H9 (cell line): ENCODE measurements at regions not wholly inside any gene's neighbourhood (a gene's known extent, or its start where the extent isn't known, plus 50 kb on each side); places are given as distances from the start of the nearest gene placed in this dataset.
A peak's percentile ranks its signal among the peaks of the same experiment; 100 is the strongest.

Source experiments
- DNase-seq: peaks from one replicate; pipeline ENCODE4 v3.0.0-alpha.2; 2017
- H2AFZ ChIP-seq: one replicate; pipeline ENCODE4 v1.6.1; 2013; ENCODE audit warnings: mild to moderate bottlenecking, low read length, control low read depth, moderate library complexity
- H2AK5ac ChIP-seq: 2 replicates; pipeline ENCODE4 v1.6.1; 2013; ENCODE audit warnings: low read length, control low read depth, mixed read lengths; ENCODE audit not compliant: insufficient read length
- H2BK120ac ChIP-seq: one replicate; pipeline ENCODE4 v1.6.1; 2013; ENCODE audit warnings: low read depth, mild to moderate bottlenecking, low read length, control low read depth, inconsistent platforms; ENCODE audit not compliant: poor library complexity, severe bottlenecking
- H2BK12ac ChIP-seq: 2 replicates; pipeline ENCODE4 v1.6.1; 2013; ENCODE audit warnings: low read length, control low read depth, mixed read lengths, low read depth; ENCODE audit not compliant: insufficient read length
- H2BK15ac ChIP-seq: 2 replicates; pipeline ENCODE4 v1.6.1; 2013; ENCODE audit warnings: low read depth, low read length, control low read depth
- H2BK20ac ChIP-seq: one replicate; pipeline ENCODE4 v1.6.1; 2013; ENCODE audit warnings: low read depth, mild to moderate bottlenecking, low read length, control low read depth, inconsistent platforms; ENCODE audit not compliant: poor library complexity, severe bottlenecking
- H2BK5ac ChIP-seq: 2 replicates; pipeline ENCODE4 v1.6.1; 2013; ENCODE audit warnings: low read length, control low read depth, mixed read lengths; ENCODE audit not compliant: insufficient read length
- H3K14ac ChIP-seq: 2 replicates; pipeline ENCODE4 v1.6.1; 2013; ENCODE audit warnings: low read length, control low read depth; ENCODE audit not compliant: insufficient read depth
- H3K18ac ChIP-seq: 2 replicates; pipeline ENCODE4 v1.6.1; 2013; ENCODE audit warnings: low read depth, mild to moderate bottlenecking, mixed read lengths, low read length, control low read depth; ENCODE audit not compliant: insufficient read length
- H3K23ac ChIP-seq: 2 replicates; pipeline ENCODE4 v1.6.1; 2013; ENCODE audit warnings: low read length, control low read depth, mixed read lengths, low read depth; ENCODE audit not compliant: insufficient read length
- H3K23me2 ChIP-seq: 2 replicates; pipeline ENCODE4 v1.6.1; 2013; ENCODE audit warnings: low read depth, mild to moderate bottlenecking, mixed read lengths, low read length, control low read depth; ENCODE audit not compliant: insufficient read length, poor library complexity, severe bottlenecking
- H3K27ac ChIP-seq: 2 replicates; pipeline ENCODE4 v1.5.1; 2013; ENCODE audit warnings: low read length, control low read depth, mixed read lengths, low read depth; ENCODE audit not compliant: insufficient read length
- H3K27me3 ChIP-seq: 2 replicates; pipeline ENCODE4 v1.6.1; 2013; ENCODE audit warnings: low read length, control low read depth, inconsistent platforms; ENCODE audit not compliant: insufficient read depth
- H3K4ac ChIP-seq: 2 replicates; pipeline ENCODE4 v1.6.1; 2013; ENCODE audit warnings: low read depth, mild to moderate bottlenecking, control low read depth, inconsistent platforms, low read length, moderate library complexity
- H3K4me1 ChIP-seq: 2 replicates; pipeline ENCODE4 v1.6.1; 2013; ENCODE audit warnings: low read length, control low read depth, inconsistent platforms; ENCODE audit not compliant: insufficient read depth
- H3K4me2 ChIP-seq: 2 replicates; pipeline ENCODE4 v1.6.1; 2013; ENCODE audit warnings: low read length, control low read depth, mixed read lengths; ENCODE audit not compliant: insufficient read length, insufficient read depth
- H3K56ac ChIP-seq: 2 replicates; pipeline ENCODE4 v1.6.1; 2013; ENCODE audit warnings: low read depth, mild to moderate bottlenecking, mixed read lengths, low read length, control low read depth; ENCODE audit not compliant: insufficient read length
- H3K79me1 ChIP-seq: 2 replicates; pipeline ENCODE4 v1.6.1; 2013; ENCODE audit warnings: low read depth, mild to moderate bottlenecking, moderate library complexity, low read length, control low read depth, inconsistent platforms; ENCODE audit not compliant: insufficient read depth, poor library complexity, severe bottlenecking
- H3K79me2 ChIP-seq: 2 replicates; pipeline ENCODE4 v1.6.1; 2013; ENCODE audit warnings: low read length, control low read depth, inconsistent platforms; ENCODE audit not compliant: insufficient read depth
- H3K9ac ChIP-seq: 2 replicates; pipeline ENCODE4 v1.6.1; 2013; ENCODE audit warnings: low read length, control low read depth, mixed read lengths; ENCODE audit not compliant: insufficient read length; ENCODE audit errors: extremely low read depth
- H3K9me3 ChIP-seq: one replicate; pipeline ENCODE4 v1.6.1; 2013; ENCODE audit warnings: low read depth, low read length, inconsistent platforms; ENCODE audit not compliant: control insufficient read depth
- H3T11ph ChIP-seq: one replicate; pipeline ENCODE4 v1.6.1; 2013; ENCODE audit warnings: mild to moderate bottlenecking, low read length, control low read depth, inconsistent platforms
- H4K20me1 ChIP-seq: one replicate; pipeline ENCODE4 v1.6.1; 2013; ENCODE audit not compliant: control insufficient read depth, insufficient read length, insufficient read depth
- H4K5ac ChIP-seq: 2 replicates; pipeline ENCODE4 v1.6.1; 2013; ENCODE audit warnings: low read depth, mild to moderate bottlenecking, mixed read lengths, low read length, control low read depth; ENCODE audit not compliant: insufficient read length
- H4K8ac ChIP-seq: replicated peaks from 2 replicates; pipeline ENCODE4 v1.6.1; 2013; ENCODE audit warnings: low read length, control low read depth, mixed read lengths, low read depth; ENCODE audit not compliant: insufficient read length
- H4K91ac ChIP-seq: 2 replicates; pipeline ENCODE4 v1.6.1; 2013; ENCODE audit warnings: low read depth, mild to moderate bottlenecking, moderate library complexity, mixed read lengths, low read length, control low read depth; ENCODE audit not compliant: insufficient read length
- H3K27ac Mint-ChIP-seq, 3 experiments: 2 replicates in 2 of 3; 3 replicates in 1 of 3; pipeline ENCODE4 v1.8.0; 2020 to 2021; ENCODE audit warnings: mixed read lengths in 3 of 3, mild to moderate bottlenecking in 1 of 3, moderate library complexity in 1 of 3
- H3K27me3 Mint-ChIP-seq: 2 replicates; pipeline ENCODE4 v1.8.0; 2021; ENCODE audit warnings: low read depth, mild to moderate bottlenecking, moderate library complexity, mixed read lengths
- H3K36me3 Mint-ChIP-seq, 3 experiments: 2 replicates in 2 of 3; 3 replicates in 1 of 3; pipeline ENCODE4 v1.8.0; 2020 to 2021; ENCODE audit warnings: low read depth in 3 of 3, mixed read lengths in 3 of 3; ENCODE audit not compliant: insufficient read depth in 1 of 3
- H3K4me1 Mint-ChIP-seq, 2 experiments: 2 replicates each; pipeline ENCODE4 v1.8.0; 2020; ENCODE audit warnings: mixed read lengths in 2 of 2
- H3K4me3 Mint-ChIP-seq, 2 experiments: 2 replicates in 1 of 2; 3 replicates in 1 of 2; pipeline ENCODE4 v1.8.0; 2020 to 2021; ENCODE audit warnings: mild to moderate bottlenecking in 2 of 2, mixed read lengths in 2 of 2, moderate library complexity in 1 of 2
- H3K9me3 Mint-ChIP-seq, 2 experiments: 2 replicates in 1 of 2; 3 replicates in 1 of 2; pipeline ENCODE4 v1.8.0; 2020; ENCODE audit warnings: mild to moderate bottlenecking in 2 of 2, mixed read lengths in 2 of 2, moderate library complexity in 1 of 2
- WGBS: extraction: QIAGEN DNeasy Blood & Tissue Kit; methylation state at CpG from one replicate; pipeline ENCODE4 v1.1.7; 2013; ENCODE audit warnings: missing lambda C conversion rate, low lambda C conversion rate, mixed read lengths; ENCODE audit not compliant: insufficient read length; ENCODE audit errors: extremely low coverage; 5-methylcytosine and 5-hydroxymethylcytosine counted together
- TF ChIP-seq, protein P1 (sequence below): fragments of 200-600 bp; sonication (generic); conservative IDR thresholded peaks from 3 replicates; pipeline ENCODE4 v1.8.0; 2021; ENCODE audit warnings: antibody characterized with exemption, mild to moderate bottlenecking

DNA sequence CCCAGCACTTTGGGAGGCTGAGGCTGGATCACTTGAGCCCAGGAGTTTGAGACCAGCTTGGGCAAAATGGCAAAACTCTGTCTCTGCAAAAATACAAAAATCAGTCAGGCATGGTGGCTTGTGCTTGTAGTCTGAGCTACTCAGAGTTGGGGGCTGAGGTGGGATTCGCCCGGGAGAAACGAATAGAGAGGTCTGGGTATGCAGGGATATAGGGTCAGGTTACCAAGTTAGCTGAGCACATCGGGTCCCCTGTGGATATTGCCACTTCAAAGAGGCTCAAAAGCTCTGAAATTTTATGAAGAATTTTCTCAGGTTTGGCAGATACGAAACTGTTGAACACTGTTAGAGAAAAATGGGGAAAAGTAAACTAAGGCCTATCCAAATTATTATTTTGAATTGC lies 120.9 kb upstream of the SGK1 start:
- no peaks in the 10 kb centered on the region for H3K27me3 Mint-ChIP-seq
- no peak overlapping the region for H3K56ac ChIP-seq
- no peaks in the 10 kb centered on the region for H3K9me3 Mint-ChIP-seq
- no peak overlapping the region for H3K4me3 Mint-ChIP-seq
- H3K27ac ChIP-seq, result no peak overlapping the region
- no peak overlapping the region for H2BK120ac ChIP-seq
- H3K23me2 ChIP-seq, result no peaks in the 10 kb centered on the region
- no peak overlapping the region for H3K9ac ChIP-seq
- no peak overlapping the region for H3K4ac ChIP-seq
- peak overlapping the region in 1 of 3 experiments; percentile 54; a peak in 2 of 7 replicates for H3K27ac Mint-ChIP-seq
- H3K36me3 Mint-ChIP-seq, result no peaks in the 10 kb centered on the region
- H4K5ac ChIP-seq, result no peak overlapping the region
- no peaks in the 10 kb centered on the region for H3K9me3 ChIP-seq
- no peaks in the 10 kb centered on the region for H4K20me1 ChIP-seq
- H4K8ac ChIP-seq, result no peak overlapping the region
- no peak overlapping the region for H3T11ph ChIP-seq
- H2BK5ac ChIP-seq, result no peak overlapping the region
- H3K14ac ChIP-seq, result no peak overlapping the region
- H2BK20ac ChIP-seq, result no peak overlapping the region
- no peaks in the 10 kb centered on the region for H3K27me3 ChIP-seq
- TF ChIP-seq, protein P1, sequence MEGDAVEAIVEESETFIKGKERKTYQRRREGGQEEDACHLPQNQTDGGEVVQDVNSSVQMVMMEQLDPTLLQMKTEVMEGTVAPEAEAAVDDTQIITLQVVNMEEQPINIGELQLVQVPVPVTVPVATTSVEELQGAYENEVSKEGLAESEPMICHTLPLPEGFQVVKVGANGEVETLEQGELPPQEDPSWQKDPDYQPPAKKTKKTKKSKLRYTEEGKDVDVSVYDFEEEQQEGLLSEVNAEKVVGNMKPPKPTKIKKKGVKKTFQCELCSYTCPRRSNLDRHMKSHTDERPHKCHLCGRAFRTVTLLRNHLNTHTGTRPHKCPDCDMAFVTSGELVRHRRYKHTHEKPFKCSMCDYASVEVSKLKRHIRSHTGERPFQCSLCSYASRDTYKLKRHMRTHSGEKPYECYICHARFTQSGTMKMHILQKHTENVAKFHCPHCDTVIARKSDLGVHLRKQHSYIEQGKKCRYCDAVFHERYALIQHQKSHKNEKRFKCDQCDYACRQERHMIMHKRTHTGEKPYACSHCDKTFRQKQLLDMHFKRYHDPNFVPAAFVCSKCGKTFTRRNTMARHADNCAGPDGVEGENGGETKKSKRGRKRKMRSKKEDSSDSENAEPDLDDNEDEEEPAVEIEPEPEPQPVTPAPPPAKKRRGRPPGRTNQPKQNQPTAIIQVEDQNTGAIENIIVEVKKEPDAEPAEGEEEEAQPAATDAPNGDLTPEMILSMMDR, result no peak
- no peak overlapping the region for H4K91ac ChIP-seq
- H2AK5ac ChIP-seq, result no peak overlapping the region
- no peak overlapping the region for H3K23ac ChIP-seq
- no peak for DNase-seq
- H2AFZ ChIP-seq, result no peak overlapping the region
- no peaks in the 10 kb centered on the region for H3K79me1 ChIP-seq
- H3K79me2 ChIP-seq, result no peaks in the 10 kb centered on the region
- no peaks in the 10 kb centered on the region for H3K4me1 ChIP-seq
- H3K4me1 Mint-ChIP-seq, result peaks cover 18% of the 10 kb centered on the region in 2 experiments
- no CpG with 5 or more reads among the region's 5 CpGs for WGBS
- H2BK12ac ChIP-seq, result no peak overlapping the region
- H3K18ac ChIP-seq, result no peak overlapping the region
- H3K4me2 ChIP-seq, result no peak overlapping the region
- no peak overlapping the region for H2BK15ac ChIP-seq
